EH (cell line): ENCODE measurements at regions not wholly inside any gene's neighbourhood (a gene's known extent, or its start where the extent isn't known, plus 50 kb on each side); places are given as distances from the start of the nearest gene placed in this dataset.

ENCODE experiments used
- DNase-seq: peaks from one replicate; pipeline ENCODE4 v3.0.0-alpha.2; 2015; ENCODE audit warnings: low read depth

- DNase-seq: no peak
Observed at GRCh38 chr18:71899183-71899582, 645.0 kb downstream of the CBLN2 start.

GRCh38 chr18:71887509-71887908, 656.6 kb downstream of the CBLN2 start:
- DNase-seq: no peak

- no peak for DNase-seq
Observed at GRCh38 chr18:71878226-71878625, 665.9 kb downstream of the CBLN2 start.

- DNase-seq: no peak
Observed at GRCh38 chr18:71873695-71874094, 670.4 kb downstream of the CBLN2 start.

- DNase-seq: no peak
Observed at GRCh38 chr18:71865888-71866287, 678.3 kb downstream of the CBLN2 start.

- no peak for DNase-seq
Observed at GRCh38 chr18:71850602-71851001, 693.5 kb downstream of the CBLN2 start.

- DNase-seq: no peak
Observed at GRCh38 chr18:71849407-71849806, 694.7 kb downstream of the CBLN2 start.

GRCh38 chr18:71846716-71847115, 697.4 kb downstream of the CBLN2 start:
- no peak for DNase-seq

GRCh38 chr18:71844814-71845213, 699.3 kb downstream of the CBLN2 start:
- DNase-seq: no peak

GRCh38 chr18:71842666-71843065, 701.5 kb downstream of the CBLN2 start:
- DNase-seq: no peak

- DNase-seq: no peak
Observed at GRCh38 chr18:71837547-71837946, 706.6 kb downstream of the CBLN2 start.

- no peak for DNase-seq
Observed at GRCh38 chr18:71832946-71833617, 711.1 kb downstream of the CBLN2 start.

GRCh38 chr18:71831039-71831438, 713.1 kb downstream of the CBLN2 start:
- no peak for DNase-seq

- no peak for DNase-seq
Observed at GRCh38 chr18:71827301-71827700, 716.8 kb downstream of the CBLN2 start.

- DNase-seq: no peak
Observed at GRCh38 chr18:71815305-71815704, 728.8 kb downstream of the CBLN2 start.

GRCh38 chr18:71809711-71810110, 734.4 kb downstream of the CBLN2 start:
- no peak for DNase-seq

- DNase-seq: no peak
Observed at GRCh38 chr18:71808616-71809015, 735.5 kb downstream of the CBLN2 start.

GRCh38 chr18:71807586-71807985, 736.6 kb downstream of the CBLN2 start:
- no peak for DNase-seq

- DNase-seq: no peak
Observed at GRCh38 chr18:71798986-71799673, 745.0 kb downstream of the CBLN2 start.

- no peak for DNase-seq
Observed at GRCh38 chr18:71797554-71797953, 746.6 kb downstream of the CBLN2 start.

GRCh38 chr18:71784777-71785176, 759.4 kb downstream of the CBLN2 start:
- DNase-seq: no peak

- no peak for DNase-seq
Observed at GRCh38 chr18:71760541-71760940, 783.6 kb downstream of the CBLN2 start.

- DNase-seq: no peak
Observed at GRCh38 chr18:71754246-71754645, 789.9 kb downstream of the CBLN2 start.

- no peak for DNase-seq
Observed at GRCh38 chr18:71743634-71744033, 800.5 kb downstream of the CBLN2 start.
